GM12892 (cell line): ENCODE measurements at regions not wholly inside any gene's neighbourhood (a gene's known extent, or its start where the extent isn't known, plus 50 kb on each side); places are given as distances from the start of the nearest gene placed in this dataset.

Experiments used
- POLR2A ChIP-seq: IDR thresholded peaks from 2 replicates; pipeline ENCODE4 v1.6.1; 2011; ENCODE audit warnings: low read depth, low read length, control low read depth
- POLR2AphosphoS5 ChIP-seq: IDR thresholded peaks from 2 replicates; pipeline ENCODE4 v1.6.1; 2011; ENCODE audit warnings: low read depth, low read length, control low read depth
- TAF1 ChIP-seq: IDR thresholded peaks from 2 replicates; pipeline ENCODE4 v1.6.1; 2011; ENCODE audit warnings: low read depth, mild to moderate bottlenecking, control low read depth, low read length, borderline replicate concordance

- TF ChIP-seq POLR2A (no peak), POLR2AphosphoS5 (no peak), TAF1 (no peak)
Observed at GRCh38 chr6:40183902-40184301, 249.6 kb upstream of the MOCS1 start.
